ENCODE measurements at regions not wholly inside any gene's neighbourhood (a gene's known extent, or its start where the extent isn't known, plus 50 kb on each side); places are given as distances from the start of the nearest gene placed in this dataset.

DNA sequence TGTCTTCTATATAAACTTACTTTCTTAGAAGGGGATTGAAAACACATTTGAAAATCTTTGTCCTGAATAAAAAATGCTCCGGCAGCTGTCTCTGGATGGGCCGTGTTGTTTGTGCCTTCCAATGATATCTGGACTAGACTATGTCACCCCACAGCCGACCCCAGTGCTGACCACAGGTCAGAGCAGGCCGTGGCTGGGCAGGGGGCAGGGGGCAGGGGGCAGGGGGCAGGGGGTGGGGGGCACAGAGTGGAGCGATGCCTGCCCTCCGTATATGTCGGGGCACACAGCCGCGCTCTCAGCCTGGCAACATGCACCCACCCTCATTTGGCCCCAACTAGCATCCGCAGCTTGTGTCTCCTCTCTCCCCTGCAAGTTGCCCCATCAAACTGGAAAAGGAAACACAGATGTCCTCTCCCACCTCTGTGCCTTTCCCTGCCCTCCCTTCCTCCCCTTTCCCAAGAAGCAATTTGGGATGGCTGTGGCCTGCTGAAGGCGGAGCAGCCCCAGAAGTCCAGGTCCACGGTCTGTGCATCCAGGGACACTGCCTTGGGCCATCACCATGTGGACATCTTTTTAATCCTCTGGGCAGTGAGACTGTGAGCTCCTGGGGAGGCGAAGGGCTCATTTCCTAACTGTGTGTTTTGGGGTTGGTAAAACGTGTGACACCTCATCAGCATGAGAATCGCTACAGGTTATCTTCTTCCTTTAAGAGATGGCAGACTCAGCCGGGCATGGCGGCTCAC lies 295.7 kb upstream of the RTL1 start:
- TF ChIP-seq, protein P1, sequence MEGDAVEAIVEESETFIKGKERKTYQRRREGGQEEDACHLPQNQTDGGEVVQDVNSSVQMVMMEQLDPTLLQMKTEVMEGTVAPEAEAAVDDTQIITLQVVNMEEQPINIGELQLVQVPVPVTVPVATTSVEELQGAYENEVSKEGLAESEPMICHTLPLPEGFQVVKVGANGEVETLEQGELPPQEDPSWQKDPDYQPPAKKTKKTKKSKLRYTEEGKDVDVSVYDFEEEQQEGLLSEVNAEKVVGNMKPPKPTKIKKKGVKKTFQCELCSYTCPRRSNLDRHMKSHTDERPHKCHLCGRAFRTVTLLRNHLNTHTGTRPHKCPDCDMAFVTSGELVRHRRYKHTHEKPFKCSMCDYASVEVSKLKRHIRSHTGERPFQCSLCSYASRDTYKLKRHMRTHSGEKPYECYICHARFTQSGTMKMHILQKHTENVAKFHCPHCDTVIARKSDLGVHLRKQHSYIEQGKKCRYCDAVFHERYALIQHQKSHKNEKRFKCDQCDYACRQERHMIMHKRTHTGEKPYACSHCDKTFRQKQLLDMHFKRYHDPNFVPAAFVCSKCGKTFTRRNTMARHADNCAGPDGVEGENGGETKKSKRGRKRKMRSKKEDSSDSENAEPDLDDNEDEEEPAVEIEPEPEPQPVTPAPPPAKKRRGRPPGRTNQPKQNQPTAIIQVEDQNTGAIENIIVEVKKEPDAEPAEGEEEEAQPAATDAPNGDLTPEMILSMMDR (conservative IDR thresholded peaks at IDR 0.05) = no peak
- no peak for TF ChIP-seq ZFX (IDR thresholded peaks at IDR 0.05)
